ENCODE measurements at regions not wholly inside any gene's neighbourhood (a gene's known extent, or its start where the extent isn't known, plus 50 kb on each side); places are given as distances from the start of the nearest gene placed in this dataset.
"Not testable (repeated sequence)": the region's sequence is repeated elsewhere in the genome, so short reads cannot be mapped to it uniquely, and the experiment has no call there.

DNA sequence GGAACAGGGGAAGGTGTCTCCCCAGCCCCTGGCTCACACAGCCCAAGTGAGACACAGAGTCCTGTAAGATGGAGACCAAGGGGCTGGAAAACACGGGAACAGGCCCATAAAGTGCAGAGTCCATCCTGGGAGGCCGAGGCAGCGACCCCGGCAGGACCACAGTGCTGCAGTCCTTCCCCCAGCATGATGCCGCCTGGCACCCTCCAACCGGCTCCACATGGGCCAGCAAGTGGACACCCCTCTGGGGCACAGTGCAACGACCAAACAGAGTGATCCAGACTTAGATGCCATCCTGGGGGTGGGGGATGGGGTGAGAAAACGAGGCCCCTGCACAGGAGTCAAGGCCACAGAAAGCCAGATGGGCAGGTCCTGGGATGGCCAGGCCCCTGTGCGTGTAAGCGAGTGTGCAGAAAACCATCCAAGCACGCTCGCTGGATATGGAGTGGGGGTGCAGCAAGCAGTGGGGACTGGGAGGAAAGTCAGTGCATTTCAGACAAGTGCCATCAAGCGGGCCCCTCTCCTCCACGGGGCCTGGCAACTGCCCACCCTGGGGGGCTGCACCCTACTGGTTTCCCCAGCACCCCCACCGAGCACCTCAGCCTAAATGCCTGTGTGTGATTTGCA, 104.7 kb downstream of the NPIPB11 start:
- TF ChIP-seq ELF4 (CRISPR knock-in tag; IDR thresholded peaks at IDR 0.05; ENCODE audit: borderline replicate concordance); JUN (CRISPR knock-in tag; IDR thresholded peaks at IDR 0.05); ZFX (CRISPR knock-in tag; IDR thresholded peaks at IDR 0.05; ENCODE audit: low read depth); RBFOX2 (IDR thresholded peaks at IDR 0.05; ENCODE audit: low read depth, low read length); FOXP1 (IDR thresholded peaks at IDR 0.05); FOXP1 (CRISPR knock-in tag; IDR thresholded peaks at IDR 0.05); ZBTB8A (CRISPR knock-in tag; IDR thresholded peaks at IDR 0.05; ENCODE audit: borderline replicate concordance, low read depth): not testable (repeated sequence)
- TF ChIP-seq, protein P1, sequence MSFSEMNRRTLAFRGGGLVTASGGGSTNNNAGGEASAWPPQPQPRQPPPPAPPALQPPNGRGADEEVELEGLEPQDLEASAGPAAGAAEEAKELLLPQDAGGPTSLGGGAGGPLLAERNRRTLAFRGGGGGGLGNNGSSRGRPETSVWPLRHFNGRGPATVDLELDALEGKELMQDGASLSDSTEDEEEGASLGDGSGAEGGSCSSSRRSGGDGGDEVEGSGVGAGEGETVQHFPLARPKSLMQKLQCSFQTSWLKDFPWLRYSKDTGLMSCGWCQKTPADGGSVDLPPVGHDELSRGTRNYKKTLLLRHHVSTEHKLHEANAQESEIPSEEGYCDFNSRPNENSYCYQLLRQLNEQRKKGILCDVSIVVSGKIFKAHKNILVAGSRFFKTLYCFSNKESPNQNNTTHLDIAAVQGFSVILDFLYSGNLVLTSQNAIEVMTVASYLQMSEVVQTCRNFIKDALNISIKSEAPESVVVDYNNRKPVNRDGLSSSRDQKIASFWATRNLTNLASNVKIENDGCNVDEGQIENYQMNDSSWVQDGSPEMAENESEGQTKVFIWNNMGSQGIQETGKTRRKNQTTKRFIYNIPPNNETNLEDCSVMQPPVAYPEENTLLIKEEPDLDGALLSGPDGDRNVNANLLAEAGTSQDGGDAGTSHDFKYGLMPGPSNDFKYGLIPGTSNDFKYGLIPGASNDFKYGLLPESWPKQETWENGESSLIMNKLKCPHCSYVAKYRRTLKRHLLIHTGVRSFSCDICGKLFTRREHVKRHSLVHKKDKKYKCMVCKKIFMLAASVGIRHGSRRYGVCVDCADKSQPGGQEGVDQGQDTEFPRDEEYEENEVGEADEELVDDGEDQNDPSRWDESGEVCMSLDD (CRISPR knock-in tag; IDR thresholded peaks at IDR 0.05; ENCODE audit: borderline replicate concordance): not testable (repeated sequence)
- TF ChIP-seq, protein P2, sequence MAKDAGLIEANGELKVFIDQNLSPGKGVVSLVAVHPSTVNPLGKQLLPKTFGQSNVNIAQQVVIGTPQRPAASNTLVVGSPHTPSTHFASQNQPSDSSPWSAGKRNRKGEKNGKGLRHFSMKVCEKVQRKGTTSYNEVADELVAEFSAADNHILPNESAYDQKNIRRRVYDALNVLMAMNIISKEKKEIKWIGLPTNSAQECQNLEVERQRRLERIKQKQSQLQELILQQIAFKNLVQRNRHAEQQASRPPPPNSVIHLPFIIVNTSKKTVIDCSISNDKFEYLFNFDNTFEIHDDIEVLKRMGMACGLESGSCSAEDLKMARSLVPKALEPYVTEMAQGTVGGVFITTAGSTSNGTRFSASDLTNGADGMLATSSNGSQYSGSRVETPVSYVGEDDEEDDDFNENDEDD (CRISPR knock-in tag; IDR thresholded peaks at IDR 0.05; ENCODE audit: borderline replicate concordance): not testable (repeated sequence)
- TF ChIP-seq, protein P3, sequence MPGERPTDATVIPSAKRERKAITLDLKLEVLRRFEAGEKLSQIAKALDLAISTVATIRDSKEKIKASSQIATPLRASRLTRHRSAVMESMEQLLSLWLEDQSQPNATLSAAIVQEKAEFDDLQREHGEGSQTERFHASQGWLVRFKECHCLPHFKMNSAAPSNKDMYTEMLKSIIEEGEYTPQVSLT (CRISPR knock-in tag; IDR thresholded peaks at IDR 0.05; ENCODE audit: borderline replicate concordance, low read depth): not testable (repeated sequence)

Data from HepG2 (cell line).